Liver (tissue), 8 donors: ENCODE measurements at regions not wholly inside any gene's neighbourhood (a gene's known extent, or its start where the extent isn't known, plus 50 kb on each side); places are given as distances from the start of the nearest gene placed in this dataset.

Experiments
- DNase-seq: peaks from one replicate; pipeline ENCODE4 v3.0.0-alpha.2; 2017; ENCODE audit warnings: low spot score
- H3K27ac ChIP-seq, 2 donors: one replicate each; pipeline ENCODE4 v1.7.0; 2013; ENCODE audit warnings: inconsistent platforms in 2 of 2, low read length in 2 of 2, control low read depth in 1 of 2, low read depth in 1 of 2, mild to moderate bottlenecking in 1 of 2
- H3K27me3 ChIP-seq, 4 donors: one replicate each; pipeline versions ENCODE4 v1.6.1 to v1.7.0; 2013; ENCODE audit warnings: low read length in 3 of 4, inconsistent platforms in 1 of 4, mild to moderate bottlenecking in 1 of 4, moderate library complexity in 1 of 4; ENCODE audit not compliant: control insufficient read depth in 4 of 4, insufficient read depth in 4 of 4
- H3K36me3 ChIP-seq, 4 donors: one replicate each; pipeline versions ENCODE4 v1.6.1 to v1.7.0; 2013; ENCODE audit warnings: low read length in 3 of 4, mild to moderate bottlenecking in 3 of 4, low read depth in 1 of 4, moderate library complexity in 1 of 4; ENCODE audit not compliant: control insufficient read depth in 4 of 4, insufficient read depth in 3 of 4
- H3K4me1 ChIP-seq, 4 donors: one replicate each; pipeline versions ENCODE4 v1.6.1 to v1.7.0; 2013; ENCODE audit warnings: low read length in 3 of 4, mild to moderate bottlenecking in 3 of 4, moderate library complexity in 1 of 4; ENCODE audit not compliant: control insufficient read depth in 4 of 4, insufficient read depth in 4 of 4
- H3K4me3 ChIP-seq, 3 donors: one replicate each; pipeline versions ENCODE4 v1.6.1 to v1.7.0; 2013; ENCODE audit warnings: low read length in 3 of 3, control low read depth in 1 of 3, low read depth in 1 of 3, mild to moderate bottlenecking in 1 of 3
- H3K9ac ChIP-seq, 2 donors: one replicate each; pipeline ENCODE4 v1.7.0; 2013; ENCODE audit warnings: low read length in 2 of 2, mild to moderate bottlenecking in 2 of 2, moderate library complexity in 2 of 2, control low read depth in 1 of 2, low read depth in 1 of 2
- H3K9me3 ChIP-seq, 4 donors: one replicate each; pipeline versions ENCODE4 v1.6.1 to v1.7.0; 2013; ENCODE audit warnings: low read length in 3 of 4; ENCODE audit not compliant: control insufficient read depth in 4 of 4
- FOXA2 ChIP-seq: IDR thresholded peaks from 2 replicates; pipeline ENCODE4 v1.6.1; 2016; ENCODE audit warnings: antibody characterized with exemption
- HNF4A ChIP-seq, 2 donors: conservative IDR thresholded peaks; 2 replicates each; pipeline ENCODE4 v1.6.1; 2016; ENCODE audit warnings: antibody characterized with exemption in 2 of 2, mild to moderate bottlenecking in 2 of 2
- HNF4G ChIP-seq: IDR thresholded peaks from 2 replicates; pipeline ENCODE4 v1.6.1; 2016; ENCODE audit warnings: antibody characterized with exemption
- JUND ChIP-seq, 2 donors: IDR thresholded peaks; 2 replicates each; pipeline ENCODE4 v1.6.1; 2016; ENCODE audit warnings: antibody characterized with exemption in 2 of 2
- RAD21 ChIP-seq, 2 donors: IDR thresholded peaks; 2 replicates each; pipeline ENCODE4 v1.6.1; 2016; ENCODE audit warnings: antibody characterized with exemption in 2 of 2, mild to moderate bottlenecking in 2 of 2
- RXRA ChIP-seq, 2 donors: IDR thresholded peaks; 2 replicates each; pipeline ENCODE4 v1.6.1; 2017 to 2018; ENCODE audit warnings: antibody characterized with exemption in 2 of 2, mild to moderate bottlenecking in 1 of 2
- SP1 ChIP-seq: IDR thresholded peaks from 2 replicates; pipeline ENCODE4 v1.6.1; 2018; ENCODE audit warnings: antibody characterized with exemption, mild to moderate bottlenecking
- TAF1 ChIP-seq: conservative IDR thresholded peaks from 2 replicates; pipeline ENCODE4 v1.6.1; 2016; ENCODE audit warnings: antibody characterized with exemption, mild to moderate bottlenecking
- YY1 ChIP-seq: IDR thresholded peaks from 2 replicates; pipeline ENCODE4 v1.6.1; 2016; ENCODE audit warnings: antibody characterized with exemption, mild to moderate bottlenecking
- WGBS: extraction: QIAGEN DNeasy Blood & Tissue Kit; methylation state at CpG from one replicate; pipeline ENCODE4 v1.1.7; 2013; 5-methylcytosine and 5-hydroxymethylcytosine counted together
- TF ChIP-seq, protein P1 (sequence below): IDR thresholded peaks from 2 replicates; pipeline ENCODE4 v1.6.1; 2016; ENCODE audit warnings: antibody characterized with exemption
- TF ChIP-seq, protein P2 (sequence below): fragments of 150-350 bp; IDR thresholded peaks from 2 replicates; pipeline ENCODE4 v1.5.1; 2017; ENCODE audit warnings: improper control_type of control experiment, low read depth, low read length; ENCODE audit not compliant: missing input control
- TF ChIP-seq, protein P3 (sequence below): IDR thresholded peaks from 2 replicates; pipeline ENCODE4 v1.6.1; 2016; ENCODE audit warnings: antibody characterized with exemption
- TF ChIP-seq, protein P4 (sequence below): IDR thresholded peaks from 2 replicates; pipeline ENCODE4 v1.6.1; 2016; ENCODE audit warnings: antibody characterized with exemption, mild to moderate bottlenecking
- TF ChIP-seq, protein P5 (sequence below): IDR thresholded peaks from 2 replicates; pipeline ENCODE4 v1.6.1; 2016; ENCODE audit warnings: antibody characterized with exemption
- donor health status: healthy.
- donor health status: healthy.
- donor health status: healthy.
- donor health status: healthy.
- donor health status: healthy.

DNA sequence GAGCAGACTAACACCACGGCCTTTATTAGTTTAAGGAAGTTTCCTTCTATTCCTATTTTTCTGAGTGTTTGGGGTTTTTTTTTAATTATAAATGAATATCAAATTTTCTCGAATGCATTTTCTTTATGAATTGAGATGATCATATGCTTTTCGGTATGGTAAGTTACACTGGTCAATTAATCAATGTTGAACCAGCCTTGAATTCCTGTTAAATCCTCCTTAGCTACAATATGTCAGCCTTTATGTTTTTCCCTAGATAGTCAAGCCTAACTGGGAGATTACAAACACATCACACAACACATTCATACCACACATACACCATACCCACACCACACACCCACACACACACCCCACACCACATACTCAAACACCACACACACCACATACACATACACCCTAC is 247.6 kb downstream of the BRD1 start:
- no peaks in the 10 kb centered on the region for H3K36me3 ChIP-seq
- TF ChIP-seq FOXA2 (no peak), RAD21 (IDR thresholded peaks at IDR 0.05) (no peak), RXRA (IDR thresholded peaks at IDR 0.05) (no peak), YY1 (no peak), HNF4A (conservative IDR thresholded peaks at IDR 0.05) (no peak), TAF1 (no peak), SP1 (no peak), JUND (IDR thresholded peaks at IDR 0.05) (no peak), HNF4G (no peak)
- TF ChIP-seq, protein P1, sequence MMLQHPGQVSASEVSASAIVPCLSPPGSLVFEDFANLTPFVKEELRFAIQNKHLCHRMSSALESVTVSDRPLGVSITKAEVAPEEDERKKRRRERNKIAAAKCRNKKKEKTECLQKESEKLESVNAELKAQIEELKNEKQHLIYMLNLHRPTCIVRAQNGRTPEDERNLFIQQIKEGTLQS, result no peak
- TF ChIP-seq, protein P2, sequence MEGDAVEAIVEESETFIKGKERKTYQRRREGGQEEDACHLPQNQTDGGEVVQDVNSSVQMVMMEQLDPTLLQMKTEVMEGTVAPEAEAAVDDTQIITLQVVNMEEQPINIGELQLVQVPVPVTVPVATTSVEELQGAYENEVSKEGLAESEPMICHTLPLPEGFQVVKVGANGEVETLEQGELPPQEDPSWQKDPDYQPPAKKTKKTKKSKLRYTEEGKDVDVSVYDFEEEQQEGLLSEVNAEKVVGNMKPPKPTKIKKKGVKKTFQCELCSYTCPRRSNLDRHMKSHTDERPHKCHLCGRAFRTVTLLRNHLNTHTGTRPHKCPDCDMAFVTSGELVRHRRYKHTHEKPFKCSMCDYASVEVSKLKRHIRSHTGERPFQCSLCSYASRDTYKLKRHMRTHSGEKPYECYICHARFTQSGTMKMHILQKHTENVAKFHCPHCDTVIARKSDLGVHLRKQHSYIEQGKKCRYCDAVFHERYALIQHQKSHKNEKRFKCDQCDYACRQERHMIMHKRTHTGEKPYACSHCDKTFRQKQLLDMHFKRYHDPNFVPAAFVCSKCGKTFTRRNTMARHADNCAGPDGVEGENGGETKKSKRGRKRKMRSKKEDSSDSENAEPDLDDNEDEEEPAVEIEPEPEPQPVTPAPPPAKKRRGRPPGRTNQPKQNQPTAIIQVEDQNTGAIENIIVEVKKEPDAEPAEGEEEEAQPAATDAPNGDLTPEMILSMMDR, result no peak
- TF ChIP-seq, protein P3, sequence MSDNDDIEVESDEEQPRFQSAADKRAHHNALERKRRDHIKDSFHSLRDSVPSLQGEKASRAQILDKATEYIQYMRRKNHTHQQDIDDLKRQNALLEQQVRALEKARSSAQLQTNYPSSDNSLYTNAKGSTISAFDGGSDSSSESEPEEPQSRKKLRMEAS, result no peak
- TF ChIP-seq, protein P4, sequence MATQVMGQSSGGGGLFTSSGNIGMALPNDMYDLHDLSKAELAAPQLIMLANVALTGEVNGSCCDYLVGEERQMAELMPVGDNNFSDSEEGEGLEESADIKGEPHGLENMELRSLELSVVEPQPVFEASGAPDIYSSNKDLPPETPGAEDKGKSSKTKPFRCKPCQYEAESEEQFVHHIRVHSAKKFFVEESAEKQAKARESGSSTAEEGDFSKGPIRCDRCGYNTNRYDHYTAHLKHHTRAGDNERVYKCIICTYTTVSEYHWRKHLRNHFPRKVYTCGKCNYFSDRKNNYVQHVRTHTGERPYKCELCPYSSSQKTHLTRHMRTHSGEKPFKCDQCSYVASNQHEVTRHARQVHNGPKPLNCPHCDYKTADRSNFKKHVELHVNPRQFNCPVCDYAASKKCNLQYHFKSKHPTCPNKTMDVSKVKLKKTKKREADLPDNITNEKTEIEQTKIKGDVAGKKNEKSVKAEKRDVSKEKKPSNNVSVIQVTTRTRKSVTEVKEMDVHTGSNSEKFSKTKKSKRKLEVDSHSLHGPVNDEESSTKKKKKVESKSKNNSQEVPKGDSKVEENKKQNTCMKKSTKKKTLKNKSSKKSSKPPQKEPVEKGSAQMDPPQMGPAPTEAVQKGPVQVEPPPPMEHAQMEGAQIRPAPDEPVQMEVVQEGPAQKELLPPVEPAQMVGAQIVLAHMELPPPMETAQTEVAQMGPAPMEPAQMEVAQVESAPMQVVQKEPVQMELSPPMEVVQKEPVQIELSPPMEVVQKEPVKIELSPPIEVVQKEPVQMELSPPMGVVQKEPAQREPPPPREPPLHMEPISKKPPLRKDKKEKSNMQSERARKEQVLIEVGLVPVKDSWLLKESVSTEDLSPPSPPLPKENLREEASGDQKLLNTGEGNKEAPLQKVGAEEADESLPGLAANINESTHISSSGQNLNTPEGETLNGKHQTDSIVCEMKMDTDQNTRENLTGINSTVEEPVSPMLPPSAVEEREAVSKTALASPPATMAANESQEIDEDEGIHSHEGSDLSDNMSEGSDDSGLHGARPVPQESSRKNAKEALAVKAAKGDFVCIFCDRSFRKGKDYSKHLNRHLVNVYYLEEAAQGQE, result no peak
- H3K9ac ChIP-seq, result no peak overlapping the region
- no peak for DNase-seq
- H3K4me1 ChIP-seq, result no peaks in the 10 kb centered on the region
- no peak overlapping the region for H3K27ac ChIP-seq
- 56% methylated on average over 3 of the region's 3 CpGs for WGBS
- H3K27me3 ChIP-seq, result no peaks in the 10 kb centered on the region
- H3K4me3 ChIP-seq, result no peak overlapping the region
- H3K9me3 ChIP-seq, result peaks cover 0 to 4% (median 3%) of the 10 kb centered on the region in 4 donors

DNA sequence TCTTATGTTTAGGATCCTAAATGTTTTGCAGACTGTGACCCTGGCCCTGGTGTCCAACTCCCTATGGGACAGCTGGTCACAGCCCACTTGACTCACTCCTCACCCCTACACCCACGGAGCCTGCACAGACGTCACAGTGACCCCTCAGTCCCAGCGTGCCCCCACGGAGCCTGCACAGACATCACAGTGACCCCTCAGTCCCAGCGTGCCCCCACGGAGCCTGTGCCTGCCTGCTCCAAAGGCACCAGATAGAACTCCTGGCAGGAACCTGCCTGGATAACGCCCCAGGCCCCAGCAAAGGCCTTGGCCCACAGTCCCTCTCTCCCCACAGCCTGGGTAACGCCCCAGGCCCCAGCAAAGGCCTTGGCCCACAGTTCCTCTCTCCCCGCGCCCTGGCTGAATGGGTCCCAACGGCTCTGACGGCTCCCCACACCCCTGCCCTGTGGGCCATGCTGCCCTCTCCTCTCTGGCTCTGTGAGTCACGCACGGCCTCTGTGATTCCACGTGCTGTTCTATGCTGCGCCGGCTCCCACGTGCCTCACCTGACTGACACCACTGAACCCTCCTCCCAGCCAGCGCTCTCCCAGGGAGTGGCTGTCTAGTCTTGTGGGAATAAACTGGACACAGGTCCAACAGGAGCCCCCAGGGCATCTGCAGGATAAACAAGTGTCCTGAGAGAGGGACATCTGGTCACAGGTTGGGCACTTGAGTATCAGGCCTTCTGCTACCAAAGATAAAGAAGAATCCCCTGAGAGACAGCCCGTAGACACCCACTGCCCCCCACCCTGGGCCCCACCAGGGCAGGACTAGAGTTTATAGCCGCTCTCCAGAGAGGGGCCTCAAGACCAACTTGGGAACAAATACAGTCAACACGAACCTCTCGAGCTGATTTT is 250.3 kb downstream of the BRD1 start:
- TF ChIP-seq, protein P3, result no peak
- TF ChIP-seq, protein P1, result no peak
- no peak for TF ChIP-seq HNF4G
- TF ChIP-seq, protein P5, sequence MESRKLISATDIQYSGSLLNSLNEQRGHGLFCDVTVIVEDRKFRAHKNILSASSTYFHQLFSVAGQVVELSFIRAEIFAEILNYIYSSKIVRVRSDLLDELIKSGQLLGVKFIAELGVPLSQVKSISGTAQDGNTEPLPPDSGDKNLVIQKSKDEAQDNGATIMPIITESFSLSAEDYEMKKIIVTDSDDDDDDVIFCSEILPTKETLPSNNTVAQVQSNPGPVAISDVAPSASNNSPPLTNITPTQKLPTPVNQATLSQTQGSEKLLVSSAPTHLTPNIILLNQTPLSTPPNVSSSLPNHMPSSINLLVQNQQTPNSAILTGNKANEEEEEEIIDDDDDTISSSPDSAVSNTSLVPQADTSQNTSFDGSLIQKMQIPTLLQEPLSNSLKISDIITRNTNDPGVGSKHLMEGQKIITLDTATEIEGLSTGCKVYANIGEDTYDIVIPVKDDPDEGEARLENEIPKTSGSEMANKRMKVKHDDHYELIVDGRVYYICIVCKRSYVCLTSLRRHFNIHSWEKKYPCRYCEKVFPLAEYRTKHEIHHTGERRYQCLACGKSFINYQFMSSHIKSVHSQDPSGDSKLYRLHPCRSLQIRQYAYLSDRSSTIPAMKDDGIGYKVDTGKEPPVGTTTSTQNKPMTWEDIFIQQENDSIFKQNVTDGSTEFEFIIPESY, result no peak
- WGBS, result 84% methylated on average over 23 of the region's 23 CpGs
- no peak for DNase-seq
- H3K9ac ChIP-seq, result no peak overlapping the region
- no peaks in the 10 kb centered on the region for H3K36me3 ChIP-seq
- H3K27ac ChIP-seq, result no peak overlapping the region
- no peaks in the 10 kb centered on the region for H3K4me1 ChIP-seq
- H3K27me3 ChIP-seq, result no peaks in the 10 kb centered on the region
- peaks cover 0 to 4% (median 3%) of the 10 kb centered on the region in 4 donors for H3K9me3 ChIP-seq
- no peak overlapping the region for H3K4me3 ChIP-seq
